ENCODE measurements at regions not wholly inside any gene's neighbourhood (a gene's known extent, or its start where the extent isn't known, plus 50 kb on each side); places are given as distances from the start of the nearest gene placed in this dataset.

DNA sequence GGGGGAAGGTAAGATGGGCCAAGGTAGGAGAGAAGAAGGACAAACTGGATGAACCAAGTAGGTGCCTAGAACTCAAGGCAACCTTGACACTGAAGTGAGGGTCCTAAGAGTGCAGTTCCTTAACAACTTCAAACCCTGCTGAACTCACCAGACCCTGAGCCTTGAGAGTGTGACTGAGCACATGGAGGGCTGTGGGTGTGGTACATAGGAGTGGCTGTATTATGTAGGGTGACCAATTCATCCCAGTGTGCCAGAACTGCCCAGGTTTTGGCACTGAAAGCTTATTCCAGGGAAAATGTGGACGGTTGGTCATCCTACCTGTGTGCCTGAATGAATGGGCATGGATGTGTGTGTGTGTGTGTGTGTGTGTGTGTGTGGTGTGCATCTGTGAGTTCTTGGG, 281.8 kb downstream of the DHX35 start:
- TF ChIP-seq, protein P1, sequence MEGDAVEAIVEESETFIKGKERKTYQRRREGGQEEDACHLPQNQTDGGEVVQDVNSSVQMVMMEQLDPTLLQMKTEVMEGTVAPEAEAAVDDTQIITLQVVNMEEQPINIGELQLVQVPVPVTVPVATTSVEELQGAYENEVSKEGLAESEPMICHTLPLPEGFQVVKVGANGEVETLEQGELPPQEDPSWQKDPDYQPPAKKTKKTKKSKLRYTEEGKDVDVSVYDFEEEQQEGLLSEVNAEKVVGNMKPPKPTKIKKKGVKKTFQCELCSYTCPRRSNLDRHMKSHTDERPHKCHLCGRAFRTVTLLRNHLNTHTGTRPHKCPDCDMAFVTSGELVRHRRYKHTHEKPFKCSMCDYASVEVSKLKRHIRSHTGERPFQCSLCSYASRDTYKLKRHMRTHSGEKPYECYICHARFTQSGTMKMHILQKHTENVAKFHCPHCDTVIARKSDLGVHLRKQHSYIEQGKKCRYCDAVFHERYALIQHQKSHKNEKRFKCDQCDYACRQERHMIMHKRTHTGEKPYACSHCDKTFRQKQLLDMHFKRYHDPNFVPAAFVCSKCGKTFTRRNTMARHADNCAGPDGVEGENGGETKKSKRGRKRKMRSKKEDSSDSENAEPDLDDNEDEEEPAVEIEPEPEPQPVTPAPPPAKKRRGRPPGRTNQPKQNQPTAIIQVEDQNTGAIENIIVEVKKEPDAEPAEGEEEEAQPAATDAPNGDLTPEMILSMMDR (conservative IDR thresholded peaks at IDR 0.05), result no peak
- no peak for TF ChIP-seq EZH2 (IDR thresholded peaks at IDR 0.05; ENCODE audit: low read depth)
